ENCODE measurements at regions not wholly inside any gene's neighbourhood (a gene's known extent, or its start where the extent isn't known, plus 50 kb on each side); places are given as distances from the start of the nearest gene placed in this dataset.

DNA sequence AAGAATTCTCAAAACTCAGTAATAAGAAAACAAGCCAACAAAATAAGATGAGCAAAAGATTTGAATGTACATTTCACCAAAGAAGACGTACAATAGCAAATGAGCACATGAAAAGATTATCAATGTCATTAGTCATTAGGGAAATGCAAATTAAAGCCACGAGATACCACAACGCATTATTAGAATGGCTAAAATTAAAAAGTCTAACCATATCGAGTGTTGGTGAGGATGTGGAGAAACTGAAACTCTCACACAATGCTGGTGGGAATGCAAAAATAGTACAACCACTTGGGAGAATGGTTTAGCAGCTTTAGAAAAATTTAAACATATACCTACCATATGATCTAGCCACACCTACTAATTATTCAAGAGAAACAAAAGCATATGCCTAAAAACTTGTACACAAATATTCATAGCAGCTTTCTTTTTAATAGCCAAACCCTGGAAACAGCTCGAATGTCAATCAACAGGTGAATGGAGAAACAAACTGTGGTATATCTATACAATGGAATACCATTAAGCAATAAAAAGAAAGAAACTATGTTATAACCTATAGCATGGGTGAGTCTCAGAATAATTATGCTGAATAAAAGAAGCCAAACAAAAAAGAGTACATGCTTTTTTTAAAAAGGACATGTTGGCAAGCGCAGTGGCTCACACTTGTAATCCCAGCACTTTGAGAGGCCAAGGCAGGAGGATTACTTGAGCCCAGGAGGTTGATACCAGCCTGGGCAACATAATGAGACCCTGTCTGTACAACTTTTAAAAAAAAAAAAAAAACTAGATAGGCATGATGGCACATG lies 103.6 kb downstream of the LITAF start:
- H2AFZ ChIP-seq (ENCODE audit: low read depth, low read length): no peak overlapping the region
- no peak overlapping the region for H3K4me3 ChIP-seq (replicated peaks in 1 of 3; ENCODE audit: insufficient read depth in 1 of 3, low read depth in 1 of 3, low read length in 3 of 3)
- H3K27me3 ChIP-seq (ENCODE audit: control insufficient read depth in 2 of 2, insufficient read depth in 2 of 2, low read length in 2 of 2): no peaks in the 10 kb centered on the region
- TF ChIP-seq EZH2 (IDR thresholded peaks at IDR 0.05; ENCODE audit: borderline replicate concordance, low read depth, low read length, severe bottlenecking): no peak
- no peak overlapping the region for H3K4me2 ChIP-seq (ENCODE audit: insufficient read depth, low read length)
- H3K4me1 ChIP-seq (ENCODE audit: control insufficient read depth, extremely low read depth, insufficient read depth, low read length): peaks cover 22% of the 10 kb centered on the region
- H3K9me3 ChIP-seq (replicated peaks; ENCODE audit: control insufficient read depth, insufficient read depth, low read length): no peaks in the 10 kb centered on the region
- dilution Hi-C loops (cut with MboI; ENCODE audit: extremely low pct_ligation_motif_present, low sequenced_read_pairs): no loop called here
- no TSS peak for BruUV-seq (replicated peaks)
- DNase-seq (ENCODE audit: low read depth, low spot score) (no peak), FAIRE-seq (no peak)
- no peaks in the 10 kb centered on the region for H3K79me2 ChIP-seq (ENCODE audit: control insufficient read depth, insufficient read depth, low read length)
- intact Hi-C loops (cut with micrococcal nuclease): no loop called here
- H4K20me1 ChIP-seq (replicated peaks; ENCODE audit: control insufficient read depth, extremely low read depth, insufficient read depth, low read length): no peaks in the 10 kb centered on the region
- CTCF ChIA-PET: interaction anchor here (1.0 to 2.1 kb wide), 4 partner anchors 12 to 49 kb away, joined by 4 to 7 read pairs (median 4); no protein-coding TSS in a partner anchor
- H3K36me3 ChIP-seq (ENCODE audit: control insufficient read depth in 2 of 2, extremely low read depth in 1 of 2, insufficient read depth in 2 of 2, low read length in 2 of 2): no peaks in the 10 kb centered on the region
- H3K9ac ChIP-seq (replicated peaks; ENCODE audit: extremely low read depth, insufficient read depth, low read length): no peak overlapping the region
- no peaks in the 10 kb centered on the region for H3K9me1 ChIP-seq (replicated peaks; ENCODE audit: control insufficient read depth, extremely low read depth, insufficient read depth, low read length)
- H3K27ac ChIP-seq (ENCODE audit: insufficient read depth, low read depth, low read length): no peak overlapping the region
- POLR2A ChIA-PET: no interaction called here

DNA sequence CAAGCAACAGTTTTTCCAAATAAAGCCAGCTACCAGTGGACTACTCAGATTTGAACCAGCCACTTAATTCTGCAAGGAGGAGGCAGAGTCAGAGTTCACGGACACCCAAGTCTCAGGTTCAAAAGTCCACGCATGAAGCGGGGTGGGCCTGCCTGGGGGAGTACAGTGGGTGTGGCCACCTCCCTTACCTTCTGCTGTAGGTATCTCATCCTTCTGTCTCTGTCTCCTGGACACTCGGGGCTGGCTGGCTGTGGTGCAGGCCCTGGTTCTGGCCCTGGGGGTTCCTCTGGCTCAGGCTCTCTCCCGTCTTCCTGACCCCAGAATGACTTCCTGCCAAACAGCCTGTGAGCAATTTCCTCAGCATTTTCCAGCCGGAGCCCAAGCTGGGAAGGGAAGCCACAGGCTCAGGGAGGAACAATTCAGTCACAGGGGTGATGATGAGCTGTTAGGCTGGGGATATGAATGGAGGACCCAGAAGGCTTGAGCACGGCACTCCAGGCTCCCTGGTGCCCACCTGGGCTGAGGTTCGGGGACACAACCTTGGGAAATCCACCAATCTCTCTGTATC lies 101.9 kb downstream of the LITAF start:
- peak; percentile 91 for DNase-seq (ENCODE audit: low read depth, low spot score)
- TF ChIP-seq, protein P1, sequence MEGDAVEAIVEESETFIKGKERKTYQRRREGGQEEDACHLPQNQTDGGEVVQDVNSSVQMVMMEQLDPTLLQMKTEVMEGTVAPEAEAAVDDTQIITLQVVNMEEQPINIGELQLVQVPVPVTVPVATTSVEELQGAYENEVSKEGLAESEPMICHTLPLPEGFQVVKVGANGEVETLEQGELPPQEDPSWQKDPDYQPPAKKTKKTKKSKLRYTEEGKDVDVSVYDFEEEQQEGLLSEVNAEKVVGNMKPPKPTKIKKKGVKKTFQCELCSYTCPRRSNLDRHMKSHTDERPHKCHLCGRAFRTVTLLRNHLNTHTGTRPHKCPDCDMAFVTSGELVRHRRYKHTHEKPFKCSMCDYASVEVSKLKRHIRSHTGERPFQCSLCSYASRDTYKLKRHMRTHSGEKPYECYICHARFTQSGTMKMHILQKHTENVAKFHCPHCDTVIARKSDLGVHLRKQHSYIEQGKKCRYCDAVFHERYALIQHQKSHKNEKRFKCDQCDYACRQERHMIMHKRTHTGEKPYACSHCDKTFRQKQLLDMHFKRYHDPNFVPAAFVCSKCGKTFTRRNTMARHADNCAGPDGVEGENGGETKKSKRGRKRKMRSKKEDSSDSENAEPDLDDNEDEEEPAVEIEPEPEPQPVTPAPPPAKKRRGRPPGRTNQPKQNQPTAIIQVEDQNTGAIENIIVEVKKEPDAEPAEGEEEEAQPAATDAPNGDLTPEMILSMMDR (IDR thresholded peaks at IDR 0.05; ENCODE audit: extremely low read depth in 1 of 2, insufficient read depth in 1 of 2, low read depth in 1 of 2, low read length in 2 of 2): no peak
- TF ChIP-seq FOS (IDR thresholded peaks at IDR 0.05; ENCODE audit: borderline replicate concordance, insufficient read depth, low read length): peak; percentile 47
- no peak for TF ChIP-seq MYC (IDR thresholded peaks at IDR 0.05; ENCODE audit: low read depth, low read length)
- no peak for TF ChIP-seq GATA2 (IDR thresholded peaks at IDR 0.05; ENCODE audit: insufficient read depth, insufficient read length, low read depth, low read length)
- peak; percentile 71 for TF ChIP-seq POLR2AphosphoS5 (IDR thresholded peaks at IDR 0.05; ENCODE audit: insufficient read depth, low read depth, low read length)
- no peak for TF ChIP-seq EZH2 (IDR thresholded peaks at IDR 0.05; ENCODE audit: borderline replicate concordance, low read depth, low read length, severe bottlenecking)
- no peak for TF ChIP-seq POLR2A (IDR thresholded peaks at IDR 0.05; ENCODE audit: low read depth, low read length)

More for the DNA sequence above, 101.9 kb downstream of the LITAF start:
- peak; percentile 98 for FAIRE-seq
- H3K9me3 ChIP-seq (replicated peaks; ENCODE audit: control insufficient read depth, insufficient read depth, low read length): no peaks in the 10 kb centered on the region
- peak overlapping the region; percentile 51 for H3K4me2 ChIP-seq (ENCODE audit: insufficient read depth, low read length)
- peak overlapping the region; percentile 88 for H2AFZ ChIP-seq (ENCODE audit: low read depth, low read length)
- H3K79me2 ChIP-seq (ENCODE audit: control insufficient read depth, insufficient read depth, low read length): no peaks in the 10 kb centered on the region
- POLR2A ChIA-PET: no interaction called here
- dilution Hi-C loops (cut with MboI; ENCODE audit: extremely low pct_ligation_motif_present, low sequenced_read_pairs) (no loop called here), intact Hi-C loops (cut with micrococcal nuclease) (loop anchor here (1.0 kb wide), 1 partner anchor 13 kb away; no protein-coding TSS in a partner anchor)
- no peak overlapping the region for H3K4me3 ChIP-seq (replicated peaks in 1 of 3; ENCODE audit: insufficient read depth in 1 of 3, low read depth in 1 of 3, low read length in 3 of 3)
- H3K27me3 ChIP-seq (ENCODE audit: control insufficient read depth in 2 of 2, insufficient read depth in 2 of 2, low read length in 2 of 2): no peaks in the 10 kb centered on the region
- CTCF ChIA-PET: interaction anchor here (1.0 to 2.0 kb wide), 2 partner anchors 11 to 15 kb away, joined by 3 to 5 read pairs; no protein-coding TSS in a partner anchor
- H3K27ac ChIP-seq (ENCODE audit: insufficient read depth, low read depth, low read length): peak overlapping the region; percentile 47
- peak overlapping the region; percentile 42 for H3K9ac ChIP-seq (replicated peaks; ENCODE audit: extremely low read depth, insufficient read depth, low read length)
- BruUV-seq (replicated peaks): no TSS peak
- H4K20me1 ChIP-seq (replicated peaks; ENCODE audit: control insufficient read depth, extremely low read depth, insufficient read depth, low read length): no peaks in the 10 kb centered on the region
- H3K4me1 ChIP-seq (ENCODE audit: control insufficient read depth, extremely low read depth, insufficient read depth, low read length): peaks cover 22% of the 10 kb centered on the region
- H3K36me3 ChIP-seq (ENCODE audit: control insufficient read depth in 2 of 2, extremely low read depth in 1 of 2, insufficient read depth in 2 of 2, low read length in 2 of 2): no peaks in the 10 kb centered on the region
- no peaks in the 10 kb centered on the region for H3K9me1 ChIP-seq (replicated peaks; ENCODE audit: control insufficient read depth, extremely low read depth, insufficient read depth, low read length)
